ENCODE measurements at regions not wholly inside any gene's neighbourhood (a gene's known extent, or its start where the extent isn't known, plus 50 kb on each side); places are given as distances from the start of the nearest gene placed in this dataset.

- no peak for DNase-seq
Measured at GRCh38 chr2:10202131-10202665, 79.7 kb downstream of the RRM2 start.

- no peak for DNase-seq
Measured at GRCh38 chr2:10204326-10205161, 82.0 kb downstream of the RRM2 start.

DNA sequence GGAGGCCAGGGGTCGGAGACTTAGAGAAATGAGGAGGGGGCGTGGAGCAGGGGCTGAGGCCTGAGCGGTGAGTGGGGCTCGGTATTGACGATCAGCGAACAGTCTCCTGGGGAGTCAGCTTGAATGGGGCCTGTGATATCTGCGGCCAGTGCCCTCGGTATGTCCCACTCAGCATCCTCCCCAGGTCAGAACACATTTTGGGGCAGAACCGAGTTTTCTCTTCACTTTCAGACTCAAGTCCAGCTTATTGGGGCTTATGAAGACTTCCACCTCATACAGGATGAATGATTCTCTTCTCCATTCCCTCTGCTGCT, 82.6 kb downstream of the RRM2 start:
- DNase-seq: no peak

- DNase-seq: no peak
Measured at GRCh38 chr2:10208736-10209135, 86.2 kb downstream of the RRM2 start.

- no peak for DNase-seq
Measured at GRCh38 chr2:10209406-10209935, 86.9 kb downstream of the RRM2 start.

GRCh38 chr2:10210336-10210735, 87.8 kb downstream of the RRM2 start:
- no peak for DNase-seq

- no peak for DNase-seq
Measured at GRCh38 chr2:10211844-10212422, 89.4 kb downstream of the RRM2 start.

DNA sequence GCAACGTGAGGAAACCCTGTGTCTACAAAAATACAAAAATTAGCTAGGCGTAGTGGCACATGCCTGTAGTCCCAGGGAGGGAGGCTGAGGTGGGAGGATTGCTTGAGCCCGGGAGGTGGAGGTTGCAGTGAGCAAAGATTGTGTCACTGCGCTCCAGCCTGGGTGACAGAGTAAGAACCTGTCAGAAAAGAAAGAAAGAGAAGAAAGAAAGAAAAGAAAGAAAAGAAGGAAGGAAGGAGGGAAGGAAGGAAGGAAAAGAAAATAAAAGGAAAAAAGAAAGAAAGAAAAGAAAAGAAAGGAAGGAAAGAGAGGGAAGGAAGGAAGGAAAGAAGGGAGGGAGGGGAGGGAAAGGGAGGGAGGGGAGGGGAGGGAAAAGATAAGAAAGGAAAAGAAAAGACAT, 89.9 kb upstream of the HPCAL1 start:
- DNase-seq: no peak

- no peak for DNase-seq
Measured at GRCh38 chr2:10214179-10214578, 88.5 kb upstream of the HPCAL1 start.

GRCh38 chr2:10215393-10215935, 87.2 kb upstream of the HPCAL1 start:
- no peak for DNase-seq

DNA sequence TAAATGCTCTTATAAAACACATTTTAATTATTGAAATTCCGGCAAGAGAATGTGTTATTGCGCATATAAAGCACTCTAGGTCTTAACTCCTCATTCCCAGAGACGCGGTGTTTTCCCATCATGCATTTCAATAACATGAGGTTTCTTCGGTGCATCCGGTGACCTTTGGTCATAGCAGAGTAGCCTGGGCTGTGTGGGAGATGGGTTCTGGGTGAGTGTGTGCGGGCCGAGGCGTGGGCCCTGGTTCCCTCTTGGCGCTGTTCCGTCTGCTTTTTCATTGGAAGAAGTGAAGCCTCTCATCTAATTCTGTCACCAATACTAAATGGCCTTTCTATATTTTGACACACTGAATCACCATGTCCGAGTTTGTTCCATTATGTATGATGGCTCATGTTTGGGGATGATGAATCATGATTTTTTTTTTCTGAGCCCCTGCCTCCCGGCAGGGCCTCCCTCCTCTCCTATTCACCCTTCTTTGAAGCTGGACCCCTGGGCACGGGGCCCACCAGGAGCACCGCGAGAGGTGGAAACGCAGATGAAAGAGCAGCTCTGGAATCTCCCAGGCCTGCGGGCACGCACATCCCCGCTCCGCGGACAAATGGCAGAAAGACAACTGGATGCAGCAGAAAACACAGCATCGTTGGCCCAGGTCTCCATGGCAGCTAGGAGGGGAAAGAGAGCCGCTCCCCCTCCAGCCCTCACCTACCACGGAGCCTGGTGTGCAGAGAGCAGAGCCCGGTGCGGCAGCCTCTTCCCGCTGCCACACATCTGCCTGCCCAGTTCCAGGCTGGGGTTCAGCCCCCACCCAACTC, 85.8 kb upstream of the HPCAL1 start:
- DNase-seq: no peak

GRCh38 chr2:10217489-10218435, 84.9 kb upstream of the HPCAL1 start:
- DNase-seq: no peak

DNA sequence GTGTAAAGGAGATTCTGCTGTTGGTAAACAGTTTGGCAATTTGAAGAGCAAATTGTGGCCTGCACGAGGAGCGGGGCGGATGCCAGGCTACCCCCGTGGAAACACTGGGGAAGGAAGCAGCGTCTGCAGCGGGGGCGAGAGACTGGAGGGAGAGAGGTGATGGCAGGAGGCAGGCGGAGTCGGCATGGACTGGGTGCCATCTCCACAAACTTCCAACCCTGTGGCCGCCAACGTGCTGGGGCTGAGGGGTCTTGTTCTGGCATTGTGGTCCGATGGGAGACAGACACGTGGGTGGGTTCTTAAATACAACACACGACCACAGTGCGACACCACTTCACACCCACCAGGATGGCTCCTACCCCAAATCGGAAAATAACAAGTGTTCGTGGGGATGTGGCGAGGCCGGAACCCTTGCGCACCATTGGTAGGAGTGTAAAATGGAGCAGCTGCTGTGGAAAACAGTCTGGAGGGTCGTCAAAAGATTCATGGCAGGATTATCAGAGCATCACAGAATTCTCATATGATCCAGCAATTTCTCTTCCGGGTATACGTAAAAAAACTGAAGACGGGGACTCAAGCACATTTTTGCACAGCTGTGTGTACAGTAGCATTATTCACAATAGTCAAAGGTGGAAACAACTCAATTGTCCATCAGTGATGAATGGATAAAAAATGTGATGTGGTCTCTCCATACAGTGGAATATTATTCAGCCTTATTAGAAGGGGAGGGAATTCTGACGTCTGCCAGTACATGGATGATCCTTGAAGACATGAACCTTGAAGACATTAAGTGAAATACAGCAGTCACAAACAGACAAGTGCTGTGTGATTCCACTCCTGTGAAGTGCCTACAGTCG, 82.4 kb upstream of the HPCAL1 start:
- no peak for DNase-seq

DNA sequence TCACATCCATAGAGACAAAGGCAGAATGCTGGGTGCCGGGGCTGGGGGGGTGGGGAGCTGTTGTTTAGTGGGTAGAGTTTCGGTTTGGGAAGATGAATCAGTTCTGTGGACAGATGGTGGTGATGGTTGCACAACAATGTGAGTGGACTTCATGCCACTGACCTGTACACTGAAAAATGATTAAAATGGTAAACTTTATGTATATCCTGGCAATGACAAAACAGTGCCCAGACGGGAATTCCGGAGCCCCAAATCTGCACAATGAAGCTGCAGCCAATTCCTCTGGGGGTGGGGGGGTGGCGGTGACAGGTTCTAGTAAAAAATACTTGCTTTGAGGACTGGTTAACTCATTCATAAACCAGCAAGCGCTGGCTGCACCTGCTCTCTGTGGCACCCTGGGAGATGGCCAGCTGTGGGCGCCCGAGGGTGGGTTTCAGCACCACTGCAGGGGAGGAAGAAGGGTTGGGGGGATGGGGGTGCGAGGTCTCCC, 81.8 kb upstream of the HPCAL1 start:
- DNase-seq: no peak

DNA sequence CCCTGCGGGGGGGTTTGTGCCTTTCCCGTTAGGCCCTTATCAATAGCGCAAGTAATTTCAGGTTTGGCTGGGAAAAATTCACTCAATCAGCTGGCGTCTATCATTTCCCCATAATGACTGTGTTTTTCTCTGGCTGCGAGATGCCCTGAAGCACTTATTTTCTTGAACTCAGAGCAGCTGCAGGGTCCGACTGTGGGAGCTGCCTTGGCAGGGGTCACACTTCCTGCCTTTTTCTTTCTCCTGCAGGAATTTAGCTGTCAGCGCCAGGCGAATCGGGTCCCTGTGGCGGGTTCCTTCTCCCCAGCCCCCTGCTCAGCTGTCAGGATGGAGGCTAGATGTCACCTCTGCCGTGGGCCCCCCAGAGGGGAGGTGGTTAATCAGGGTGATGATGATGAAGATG, 81.3 kb upstream of the HPCAL1 start:
- DNase-seq: no peak

GRCh38 chr2:10221976-10222870, 80.5 kb upstream of the HPCAL1 start:
- DNase-seq: no peak

DNA sequence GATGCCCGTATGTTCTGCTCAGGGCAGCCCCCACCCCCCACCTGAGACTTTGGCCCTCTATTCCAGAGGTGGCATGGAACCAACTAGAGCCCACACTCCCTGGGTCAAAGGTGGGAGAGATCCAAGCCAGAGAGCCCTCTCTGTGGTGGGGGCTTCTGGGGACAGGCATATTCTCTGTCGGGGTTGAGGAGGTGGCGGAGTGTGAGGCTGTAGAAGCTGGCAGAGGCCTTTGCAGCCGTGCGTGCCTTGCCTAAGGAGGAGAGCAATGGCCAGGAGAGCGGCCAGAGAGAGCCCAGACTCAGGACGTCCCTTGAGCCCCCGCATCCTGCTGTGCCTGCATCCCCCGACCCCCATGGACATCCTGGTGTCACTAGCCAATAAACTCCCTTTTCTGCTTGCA, 79.2 kb upstream of the HPCAL1 start:
- DNase-seq: no peak

GRCh38 chr2:10223932-10224720, 78.6 kb upstream of the HPCAL1 start:
- no peak for DNase-seq

DNA sequence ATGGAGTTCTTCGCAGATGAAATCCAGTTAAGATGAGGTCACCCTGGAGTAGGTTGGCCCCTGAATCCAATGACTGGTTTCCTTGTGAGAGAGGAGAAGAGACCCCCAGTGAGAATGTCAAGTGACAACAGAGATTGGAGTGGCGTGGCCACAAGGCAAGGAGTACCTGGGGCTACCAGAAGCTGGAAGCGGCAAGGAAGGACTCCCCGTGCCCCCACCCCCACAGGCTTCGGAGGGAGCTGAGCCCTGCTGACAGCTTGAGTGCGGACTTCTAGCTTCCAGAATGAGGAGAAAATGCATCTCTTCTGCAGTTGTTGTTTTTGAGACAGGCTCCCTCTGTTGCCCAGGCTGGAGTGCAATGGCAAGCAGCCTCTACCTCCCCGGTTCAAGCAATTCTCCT, 78.0 kb upstream of the HPCAL1 start:
- DNase-seq: no peak
